ENCODE measurements at regions not wholly inside any gene's neighbourhood (a gene's known extent, or its start where the extent isn't known, plus 50 kb on each side); places are given as distances from the start of the nearest gene placed in this dataset.

- DNase-seq, result no peak
Observed at GRCh38 chr9:108213511-108213910, 642.3 kb downstream of the ACTL7B start.

GRCh38 chr9:108212184-108212583, 643.6 kb downstream of the ACTL7B start:
- no peak for DNase-seq

GRCh38 chr9:108211411-108211955, 644.3 kb downstream of the ACTL7B start:
- no peak for DNase-seq

- no peak for DNase-seq
Observed at GRCh38 chr9:108209132-108209685, 646.6 kb downstream of the ACTL7B start.

GRCh38 chr9:108207561-108208165, 648.1 kb downstream of the ACTL7B start:
- DNase-seq, result no peak

GRCh38 chr9:108205276-108205675, 650.5 kb downstream of the ACTL7B start:
- no peak for DNase-seq

GRCh38 chr9:108197899-108198298, 657.9 kb downstream of the ACTL7B start:
- no peak for DNase-seq

GRCh38 chr9:108197008-108197365, 658.8 kb downstream of the ACTL7B start:
- no peak for DNase-seq

GRCh38 chr9:108196332-108197007, 659.3 kb downstream of the ACTL7B start:
- no peak for DNase-seq

GRCh38 chr9:108194154-108194553, 661.6 kb downstream of the ACTL7B start:
- DNase-seq, result no peak

- no peak for DNase-seq
Observed at GRCh38 chr9:108193026-108193710, 662.6 kb downstream of the ACTL7B start.

- DNase-seq, result no peak
Observed at GRCh38 chr9:108191065-108191464, 664.7 kb downstream of the ACTL7B start.

- DNase-seq, result no peak
Observed at GRCh38 chr9:108188976-108189375, 666.8 kb downstream of the ACTL7B start.

- DNase-seq, result no peak
Observed at GRCh38 chr9:108188482-108188881, 667.3 kb downstream of the ACTL7B start.

GRCh38 chr9:108186642-108187395, 669.0 kb downstream of the ACTL7B start:
- no peak for DNase-seq

- DNase-seq, result no peak
Observed at GRCh38 chr9:108185613-108186012, 670.2 kb downstream of the ACTL7B start.

GRCh38 chr9:108184941-108185340, 670.8 kb downstream of the ACTL7B start:
- DNase-seq, result no peak

GRCh38 chr9:108184009-108184408, 671.8 kb downstream of the ACTL7B start:
- no peak for DNase-seq

GRCh38 chr9:108182950-108183381, 672.8 kb downstream of the ACTL7B start:
- DNase-seq, result no peak

- no peak for DNase-seq
Observed at GRCh38 chr9:108182270-108182669, 673.5 kb downstream of the ACTL7B start.

- no peak for DNase-seq
Observed at GRCh38 chr9:108181441-108181840, 674.3 kb downstream of the ACTL7B start.

- DNase-seq, result no peak
Observed at GRCh38 chr9:108180541-108180940, 675.2 kb downstream of the ACTL7B start.

GRCh38 chr9:108178318-108178717, 677.5 kb downstream of the ACTL7B start:
- no peak for DNase-seq

Data from stimulated activated CD4-positive, alpha-beta T cell treated with anti-CD3 and anti-CD28 coated beads, Interleukin-4, amount 100 ng/mL, for 24 hours (primary cell).